NCI-H2171 treated with DMSO at 0.1 percent for 48 hours (cell line): ENCODE measurements at regions not wholly inside any gene's neighbourhood (a gene's known extent, or its start where the extent isn't known, plus 50 kb on each side); places are given as distances from the start of the nearest gene placed in this dataset.

Experiments
- DNase-seq: peaks from one replicate; lab custom pipeline; 2025; lab: John Stamatoyannopoulos, UW

DNA sequence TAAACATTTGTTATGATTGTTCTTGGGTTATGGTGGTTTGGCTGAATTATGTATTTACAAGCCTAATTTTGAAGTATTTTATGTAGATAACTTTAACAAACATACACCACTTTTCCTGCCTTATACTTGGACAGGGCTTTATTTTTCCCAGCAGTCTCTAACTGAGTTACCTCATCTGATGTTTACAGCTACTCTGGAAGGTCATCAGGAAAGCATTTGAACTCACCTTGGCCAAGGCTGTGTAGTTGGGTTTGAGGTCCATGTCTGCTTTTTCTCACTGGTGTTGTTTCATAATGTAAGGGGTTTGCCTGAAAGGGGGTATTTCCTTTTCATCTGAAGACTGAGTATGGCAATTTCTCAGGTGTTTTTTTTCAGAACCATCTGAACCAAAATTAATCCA, 193.5 kb downstream of the RWDD3 start:
- DNase-seq, result no peak

DNA sequence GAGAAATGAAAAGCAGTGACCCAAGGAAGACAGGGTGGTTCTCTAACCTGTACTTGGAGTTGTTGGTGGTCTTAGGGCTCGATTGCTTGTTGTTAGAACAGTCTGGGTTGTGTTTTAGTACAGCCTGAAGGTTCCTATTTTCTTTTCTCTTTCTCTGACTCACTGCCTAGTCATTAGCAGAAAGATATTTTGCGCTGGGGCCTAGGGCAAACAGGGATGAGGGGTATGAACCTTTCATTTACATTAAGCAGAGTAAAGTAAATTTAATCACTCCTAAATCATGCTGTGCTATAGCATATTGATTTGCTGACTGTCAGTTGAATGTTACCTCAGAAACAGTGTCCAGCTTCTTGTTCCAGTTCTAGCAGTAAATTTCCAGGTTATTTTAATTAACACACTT, 197.2 kb downstream of the RWDD3 start:
- DNase-seq, result no peak

DNA sequence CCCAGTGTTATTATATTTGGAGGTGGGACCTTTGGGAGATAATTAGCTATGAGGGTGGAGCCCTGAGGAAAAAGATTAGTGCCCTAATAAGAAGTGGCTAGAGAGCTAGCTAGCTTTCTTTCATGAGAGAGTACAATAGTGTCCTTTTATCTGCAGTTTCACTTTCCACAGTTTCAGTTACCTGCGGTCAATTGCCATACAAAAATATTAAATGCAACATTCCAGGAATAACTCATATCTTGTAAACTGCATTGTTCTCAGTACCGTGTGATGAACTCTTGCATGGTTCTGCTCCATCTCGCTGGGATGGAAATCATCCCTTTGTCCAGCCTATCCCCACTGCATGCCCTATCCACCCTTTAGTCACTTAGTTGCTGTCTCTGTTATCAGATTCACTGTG, 201.6 kb downstream of the RWDD3 start:
- no peak for DNase-seq

DNA sequence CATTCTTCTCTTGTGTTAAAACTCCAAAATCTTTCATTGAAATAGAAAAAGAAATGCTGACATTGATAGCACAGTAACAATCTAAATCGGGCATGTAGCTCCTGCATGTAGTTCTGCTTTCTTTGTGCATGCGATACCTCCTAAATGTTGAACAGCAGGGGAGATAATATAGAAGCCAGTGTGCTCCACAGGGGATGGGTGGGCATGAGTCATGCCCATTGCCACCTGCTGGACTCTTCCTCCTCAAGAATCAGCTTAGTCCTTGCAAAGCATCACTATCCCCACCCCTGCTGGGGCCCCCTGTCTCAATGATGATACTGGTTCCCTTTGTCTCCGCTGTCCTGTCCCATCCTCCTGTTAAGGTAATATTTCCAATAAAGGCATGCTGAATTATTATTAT, 203.0 kb downstream of the RWDD3 start:
- DNase-seq, result no peak

DNA sequence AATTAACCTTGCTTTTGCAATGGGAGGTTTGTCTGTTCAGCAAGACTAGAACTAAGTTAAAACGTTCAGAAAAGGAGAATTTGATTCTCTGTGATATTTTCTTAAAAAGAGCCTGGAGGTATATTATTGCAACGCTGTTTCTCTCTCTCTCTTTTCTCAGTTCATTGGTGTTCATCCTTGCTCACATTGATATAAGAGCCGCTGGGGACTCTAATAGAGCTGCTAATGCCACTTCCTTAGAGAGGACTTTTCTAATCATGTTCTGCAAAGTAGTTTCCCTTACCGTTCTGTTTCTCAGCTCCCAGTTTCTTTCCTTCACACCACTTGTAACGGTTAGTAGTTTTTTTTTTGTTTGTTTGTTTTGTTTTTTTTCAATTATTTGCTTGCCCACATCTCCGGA, 203.8 kb downstream of the RWDD3 start:
- no peak for DNase-seq

DNA sequence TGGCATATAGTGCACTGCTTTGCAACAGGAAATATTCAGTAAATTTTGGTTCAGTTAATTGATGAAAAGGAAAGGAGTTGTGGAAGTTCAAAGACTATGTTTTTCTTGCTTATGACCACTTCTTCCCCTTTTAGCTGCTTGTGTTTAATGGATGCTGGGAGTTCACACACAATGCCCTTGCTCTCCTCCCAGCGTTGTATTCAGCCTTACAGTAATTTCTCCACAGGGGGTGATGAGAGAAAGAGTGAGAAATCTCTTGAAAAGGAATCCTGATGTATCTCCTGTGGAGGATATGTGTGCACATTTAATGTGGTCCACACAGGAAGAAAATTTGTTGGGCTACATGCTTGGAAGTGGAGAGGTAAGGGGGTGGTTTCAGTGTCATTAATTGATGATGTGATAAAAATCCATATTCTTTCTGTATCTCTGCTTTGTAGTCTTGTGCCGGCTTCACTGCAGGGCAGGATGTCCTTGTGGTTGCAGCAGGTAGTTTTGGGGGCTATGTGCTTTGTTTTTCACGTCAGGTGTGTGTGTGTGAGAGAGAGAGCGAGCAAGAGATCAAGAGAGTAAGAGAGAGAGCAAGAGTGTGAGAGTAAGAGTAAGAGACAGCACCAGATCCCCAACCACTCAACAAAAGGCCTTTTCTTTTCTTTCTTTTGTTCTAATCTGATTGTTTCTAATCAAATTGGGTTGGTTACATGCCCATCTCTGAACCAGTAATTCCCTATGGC, 204.4 kb downstream of the RWDD3 start:
- DNase-seq, result no peak

DNA sequence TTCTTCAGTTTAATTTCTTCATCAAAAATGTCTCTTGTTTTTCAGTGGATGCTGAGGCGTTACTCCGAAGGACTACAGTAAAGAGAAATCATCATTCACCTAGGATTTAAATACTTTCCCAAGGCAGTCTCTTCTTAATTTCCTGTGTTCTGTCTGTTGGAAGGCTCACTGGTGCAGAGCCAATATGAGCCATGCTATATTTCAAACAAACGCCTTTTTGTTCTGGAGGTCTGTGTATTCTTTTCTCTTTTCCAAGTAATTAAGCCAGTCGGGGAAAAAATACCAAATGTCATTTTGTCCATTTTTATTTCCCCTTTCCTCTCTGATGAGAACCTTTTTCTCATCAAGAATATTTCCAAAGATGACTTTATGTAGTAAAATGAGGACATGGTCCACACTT, 206.5 kb downstream of the RWDD3 start:
- DNase-seq, result no peak

DNA sequence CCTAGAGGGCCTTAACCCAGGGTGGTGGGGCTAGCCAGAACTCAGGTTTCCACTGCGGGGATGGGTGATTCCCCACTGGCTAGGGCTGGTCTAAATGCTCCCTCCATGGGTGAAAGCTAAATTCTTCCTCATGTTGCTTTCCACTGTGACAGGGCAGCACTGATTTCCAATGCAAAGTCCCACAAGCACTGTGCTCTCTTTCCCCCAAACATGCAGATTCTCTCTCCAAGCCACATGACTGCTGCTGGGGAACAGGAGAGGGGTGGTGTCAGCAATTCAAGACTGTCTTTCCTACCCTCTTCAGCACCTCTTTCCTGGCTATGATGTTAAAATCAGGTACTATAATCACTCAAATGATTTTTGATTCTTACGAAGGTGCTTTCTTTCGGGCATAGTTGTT, 215.5 kb downstream of the RWDD3 start:
- DNase-seq, result no peak

DNA sequence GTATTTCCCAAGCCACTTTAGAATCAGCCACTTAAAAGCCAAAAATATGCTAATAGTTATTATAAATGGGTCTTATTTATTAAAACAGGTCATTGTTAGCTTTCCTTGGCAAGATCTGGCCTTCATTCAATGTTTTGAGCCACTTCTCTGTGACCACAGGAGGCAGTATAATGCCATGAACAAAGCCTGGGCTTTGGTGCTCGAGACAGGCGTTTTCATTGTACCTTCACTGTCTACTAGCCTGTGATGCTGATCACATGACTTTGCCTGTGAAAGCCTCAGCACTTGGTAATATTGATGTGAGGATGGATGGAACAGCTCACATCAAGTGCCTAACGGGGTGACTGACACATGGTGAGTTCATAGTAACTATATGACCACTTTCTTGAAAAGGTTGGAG, 217.0 kb downstream of the RWDD3 start:
- DNase-seq, result no peak

DNA sequence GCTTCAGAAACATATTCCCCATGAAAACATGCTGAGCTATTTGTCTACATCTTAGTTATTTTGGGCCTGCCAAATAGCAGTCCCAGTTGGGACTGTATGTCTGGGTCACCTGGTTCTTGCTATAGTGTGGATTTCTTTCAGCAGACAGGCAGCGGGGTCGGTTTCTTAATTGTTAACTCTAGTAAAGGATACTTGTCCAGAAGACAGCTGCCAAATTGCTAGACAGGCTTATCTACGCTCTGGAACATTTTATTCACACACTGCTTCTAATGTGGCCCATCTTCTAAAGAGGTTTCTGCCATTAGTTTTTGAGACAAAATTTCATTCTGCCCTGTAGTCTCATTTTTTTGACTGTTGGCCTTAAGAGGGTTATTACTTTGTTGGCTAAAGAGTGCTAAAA, 217.9 kb downstream of the RWDD3 start:
- no peak for DNase-seq

DNA sequence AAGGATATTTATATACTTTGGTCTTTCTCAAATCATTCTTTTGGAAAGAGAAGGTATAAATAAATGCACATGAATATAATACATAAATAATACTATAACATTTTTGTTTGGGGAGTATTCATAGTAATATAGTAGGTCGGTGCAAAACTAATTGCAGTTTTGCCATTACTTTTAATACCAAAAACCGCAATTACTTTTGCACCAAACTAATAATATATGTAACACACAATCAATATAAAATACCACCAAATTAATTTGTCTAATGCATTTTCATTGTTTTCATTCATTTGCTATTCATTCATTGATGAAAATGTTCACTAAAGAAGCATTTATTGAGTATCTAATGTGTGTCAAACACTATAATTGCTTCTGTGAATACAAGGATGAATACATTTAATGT, 219.0 kb downstream of the RWDD3 start:
- DNase-seq, result no peak

DNA sequence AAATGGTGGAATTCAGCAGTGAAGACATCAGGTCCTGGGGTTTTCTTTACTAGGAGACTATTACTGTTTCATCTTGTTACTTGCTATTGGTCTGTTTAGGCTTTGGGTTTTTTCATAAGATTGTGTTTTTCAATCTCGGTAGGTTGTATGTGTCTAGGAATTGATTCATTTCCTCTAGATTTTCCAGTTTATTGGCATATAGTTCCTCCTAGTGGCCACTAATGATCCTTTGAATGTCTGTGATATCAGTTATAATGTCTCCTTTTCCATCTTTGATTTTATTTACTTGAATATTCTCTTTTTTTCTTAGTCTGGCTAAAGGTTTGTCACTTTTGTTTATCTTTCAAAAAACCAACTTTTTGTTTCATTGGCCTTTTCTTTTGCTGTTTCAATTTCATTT, 233.0 kb downstream of the RWDD3 start:
- DNase-seq, result no peak

DNA sequence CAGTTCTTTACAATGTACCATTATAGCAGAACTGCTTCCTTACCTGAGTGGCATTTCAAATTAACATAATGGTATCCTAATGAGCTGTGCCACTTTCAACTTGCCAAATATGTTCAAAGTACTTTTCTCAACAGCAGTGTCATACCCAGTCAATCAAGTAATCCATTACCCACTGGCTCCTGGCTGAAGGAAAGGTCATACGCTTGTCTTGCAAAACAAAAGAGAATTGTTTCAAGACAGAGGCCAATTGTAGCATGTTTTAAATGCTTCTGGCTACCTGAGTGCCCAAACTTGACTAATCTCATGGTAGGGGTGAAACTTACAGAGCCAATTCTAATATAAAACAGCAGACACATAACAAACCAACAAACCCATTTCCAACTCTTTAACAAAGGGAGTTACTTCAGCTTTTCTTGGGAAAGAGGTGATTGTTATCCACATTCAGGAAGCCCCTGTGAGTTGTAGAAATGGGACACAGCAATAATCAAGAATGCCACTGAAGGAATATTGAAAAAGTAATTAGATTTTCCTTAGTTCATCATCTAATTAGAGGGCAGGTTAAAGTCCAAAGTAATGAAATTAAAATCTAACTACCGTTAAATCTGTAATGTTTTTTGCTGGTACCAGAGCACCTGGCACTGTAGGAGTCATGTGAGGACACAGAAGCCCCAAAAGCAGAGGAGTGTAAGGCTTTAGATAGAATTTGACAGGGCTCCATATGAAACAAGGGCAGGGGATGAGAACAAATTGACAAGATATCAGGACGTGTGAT, 241.9 kb downstream of the RWDD3 start:
- DNase-seq, result no peak

DNA sequence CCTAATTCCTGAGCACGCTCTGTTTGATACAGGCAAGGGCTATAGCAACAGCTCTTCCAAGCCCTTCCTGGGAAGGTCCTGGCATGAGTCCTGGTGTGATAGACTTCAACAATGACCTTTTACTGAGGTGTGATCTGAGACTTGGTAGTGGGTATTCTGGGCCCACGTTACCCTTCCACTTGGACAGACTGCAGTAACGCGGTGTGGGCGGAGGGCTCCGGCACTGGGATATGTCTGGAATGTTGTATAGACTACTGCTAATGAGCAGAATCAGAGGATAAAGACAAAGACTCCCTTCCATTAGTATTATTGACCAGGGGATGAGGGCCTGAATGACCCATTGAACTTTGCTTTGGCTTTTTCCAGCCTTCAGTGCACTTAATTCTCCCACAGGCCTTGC, 262.3 kb downstream of the RWDD3 start:
- no peak for DNase-seq

DNA sequence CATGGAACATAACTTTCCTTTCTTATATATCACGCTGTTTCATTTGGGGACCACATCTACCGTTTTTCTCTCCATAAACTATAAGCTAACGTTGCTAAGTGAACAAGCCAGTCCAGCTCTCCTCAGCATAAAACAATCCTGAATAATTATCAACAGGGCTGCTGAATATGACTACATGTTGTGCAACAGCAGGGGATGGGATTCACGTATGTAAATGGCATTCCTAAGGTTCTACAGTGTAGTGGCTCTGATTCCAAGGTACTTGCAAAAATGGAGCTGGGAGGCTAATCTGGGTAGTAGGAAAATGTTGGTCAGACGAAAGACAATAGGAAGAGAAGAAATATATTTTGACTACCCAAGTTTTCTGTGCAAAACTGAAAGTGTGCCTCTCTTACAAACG, 262.8 kb downstream of the RWDD3 start:
- no peak for DNase-seq

DNA sequence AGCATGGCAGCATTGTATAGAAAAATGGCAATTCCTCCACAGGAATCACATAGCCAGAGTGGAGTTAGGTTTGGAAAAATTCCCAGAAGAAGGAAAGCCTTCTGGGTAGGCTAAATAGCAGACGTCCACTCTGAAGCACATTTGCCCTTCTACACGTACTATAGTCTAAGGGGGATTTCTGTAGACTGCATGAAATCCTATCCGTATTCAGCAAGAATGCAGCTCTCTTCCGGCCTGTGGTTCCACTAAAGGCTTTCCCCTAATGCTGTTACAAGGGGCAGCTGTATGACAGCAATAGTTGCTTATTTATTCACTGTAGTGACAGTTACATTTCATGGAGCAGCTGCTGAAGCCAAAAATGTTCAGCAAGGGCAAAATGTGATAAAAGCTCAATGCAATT, 263.6 kb downstream of the RWDD3 start:
- no peak for DNase-seq

DNA sequence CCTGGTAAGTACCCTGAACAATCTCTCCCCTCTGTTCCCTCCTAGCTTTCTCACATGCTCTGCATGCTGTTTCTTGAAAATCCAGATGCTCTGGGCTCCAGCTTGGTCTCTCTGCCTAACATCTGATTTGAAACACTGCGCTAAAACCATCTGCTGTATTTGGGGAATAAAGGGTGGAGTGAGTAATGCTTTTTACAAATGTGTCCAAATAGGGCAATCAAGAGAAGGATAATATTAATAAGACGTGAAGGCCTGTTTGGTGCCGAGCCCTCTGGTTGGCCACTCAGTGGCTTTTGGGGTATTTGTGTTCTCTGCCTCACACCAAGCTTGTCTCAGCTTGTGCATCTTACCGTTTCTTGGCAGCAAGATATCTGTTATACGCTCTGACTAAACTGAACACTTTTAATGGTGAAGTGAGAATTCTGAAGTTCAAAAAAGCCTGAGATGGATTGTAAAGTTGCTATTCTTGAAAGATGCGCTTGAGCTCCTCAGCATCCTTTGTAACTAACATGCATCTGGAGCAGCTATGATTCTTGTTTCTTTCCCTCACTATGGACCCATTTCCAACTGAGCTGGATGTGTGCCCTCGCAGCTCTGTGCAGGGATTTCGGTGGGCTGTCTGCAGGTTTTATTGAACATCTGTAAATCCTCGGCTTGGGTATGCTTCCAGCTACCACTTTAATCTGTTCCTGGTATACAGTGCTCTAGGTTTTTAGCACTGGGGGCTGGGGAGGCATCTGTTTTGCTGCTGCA, 269.4 kb downstream of the RWDD3 start:
- DNase-seq, result peak; percentile 51

DNA sequence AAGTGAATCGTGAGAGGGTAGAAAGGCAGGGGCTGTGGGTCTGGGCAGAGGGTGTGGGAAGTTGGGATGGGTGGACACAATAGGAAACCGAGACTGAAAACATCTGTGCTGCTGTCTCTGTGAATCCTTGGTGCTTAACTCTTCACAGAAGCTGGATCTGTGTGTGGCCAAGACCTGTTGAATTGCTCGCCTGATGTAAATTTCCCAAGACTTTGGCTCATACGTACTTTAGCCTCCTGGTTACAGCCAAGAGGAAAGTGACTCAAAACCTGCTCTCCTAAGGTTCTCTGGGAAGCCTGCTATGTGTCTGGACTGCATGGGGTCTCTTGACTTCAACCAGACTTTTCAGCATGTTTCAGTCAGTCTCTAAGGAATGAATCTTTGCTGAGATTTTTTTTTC, 270.3 kb downstream of the RWDD3 start:
- DNase-seq, result no peak

DNA sequence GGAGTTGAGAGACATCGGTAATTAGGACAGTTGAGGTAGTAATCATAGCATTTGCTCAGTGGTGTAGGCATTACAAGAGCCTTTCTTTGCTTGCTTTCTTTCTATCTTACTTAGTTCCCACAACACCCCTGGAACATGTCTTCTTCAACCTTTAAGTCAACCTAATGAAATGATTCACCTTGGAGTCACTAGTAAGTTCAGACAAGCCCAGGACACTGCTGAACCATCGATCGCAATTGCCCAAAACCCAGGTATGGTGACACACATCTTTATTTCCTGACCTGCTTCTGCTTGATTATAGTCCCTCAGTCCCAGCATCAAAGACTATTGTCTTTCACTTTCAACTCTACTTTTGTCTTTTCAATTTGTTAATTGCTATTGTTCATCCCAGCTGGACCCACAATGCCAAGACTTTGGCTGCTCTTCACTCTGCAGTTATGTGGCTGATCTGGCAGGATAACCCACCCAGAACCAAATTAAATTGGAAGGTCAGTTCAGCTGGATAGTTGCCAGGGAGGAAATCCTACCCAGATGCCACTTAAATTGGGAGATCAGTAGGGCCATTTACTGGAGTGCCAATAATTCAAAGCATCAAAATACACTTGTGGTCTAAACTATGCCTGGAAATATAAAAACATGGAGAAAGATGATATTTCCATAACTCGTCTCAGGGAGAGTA, 272.9 kb downstream of the RWDD3 start:
- no peak for DNase-seq

DNA sequence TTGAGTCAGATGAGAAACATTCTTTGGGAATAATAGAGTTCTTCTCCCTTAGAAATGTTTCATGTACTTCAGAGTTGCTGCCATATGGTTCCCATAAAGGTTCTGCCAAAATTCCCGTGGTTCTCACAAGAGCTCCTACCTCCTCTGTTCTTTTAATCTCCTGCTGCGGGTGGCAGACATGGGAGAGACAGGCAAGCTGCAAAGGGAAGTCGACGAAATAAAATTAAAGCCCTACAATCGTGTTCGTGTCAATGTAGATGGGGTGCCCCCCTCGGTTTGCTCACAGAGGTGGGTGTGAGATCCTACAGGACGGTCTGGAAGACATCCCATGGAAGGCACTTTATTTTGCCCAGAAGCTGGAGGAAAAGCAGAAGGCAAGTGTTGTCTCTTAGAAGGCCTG, 276.0 kb downstream of the RWDD3 start:
- peak; percentile 21 for DNase-seq

DNA sequence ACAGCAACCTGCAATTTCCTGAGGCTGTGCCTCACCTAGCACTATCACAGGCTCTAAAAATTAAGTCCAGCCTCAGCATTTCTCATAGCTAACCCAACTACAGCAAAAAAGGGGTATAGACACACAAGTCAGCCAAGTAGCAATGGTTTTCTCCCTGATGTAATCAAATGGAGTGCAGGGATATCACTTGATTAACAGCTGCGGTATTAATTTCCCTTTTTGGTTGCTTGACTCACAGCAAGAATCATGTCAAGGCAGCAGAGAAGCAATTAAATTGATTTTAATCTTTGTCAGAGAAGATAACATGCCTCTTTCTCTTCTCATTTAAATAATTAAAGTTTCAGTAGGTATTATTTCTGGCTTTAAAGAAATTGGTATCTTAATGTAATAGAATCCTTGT, 278.9 kb downstream of the RWDD3 start:
- DNase-seq, result no peak

DNA sequence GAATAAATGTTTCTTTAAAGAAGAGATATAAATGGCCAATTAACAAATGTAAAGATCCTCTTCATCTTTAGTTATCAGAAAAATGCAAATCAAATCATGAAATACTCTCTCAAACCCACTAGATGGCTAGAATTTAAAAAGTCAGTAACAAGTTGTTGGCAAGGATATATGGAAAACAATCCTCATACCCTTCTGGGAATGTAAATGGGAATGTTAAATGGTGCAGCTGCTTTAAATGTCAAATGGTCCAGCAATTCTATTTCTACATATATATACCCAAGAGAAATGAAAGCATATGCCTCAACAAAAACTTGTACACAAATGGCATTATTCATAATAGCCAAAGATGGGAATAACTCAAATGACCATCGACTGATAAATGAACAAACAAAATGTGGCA, 283.5 kb downstream of the RWDD3 start:
- DNase-seq, result no peak

DNA sequence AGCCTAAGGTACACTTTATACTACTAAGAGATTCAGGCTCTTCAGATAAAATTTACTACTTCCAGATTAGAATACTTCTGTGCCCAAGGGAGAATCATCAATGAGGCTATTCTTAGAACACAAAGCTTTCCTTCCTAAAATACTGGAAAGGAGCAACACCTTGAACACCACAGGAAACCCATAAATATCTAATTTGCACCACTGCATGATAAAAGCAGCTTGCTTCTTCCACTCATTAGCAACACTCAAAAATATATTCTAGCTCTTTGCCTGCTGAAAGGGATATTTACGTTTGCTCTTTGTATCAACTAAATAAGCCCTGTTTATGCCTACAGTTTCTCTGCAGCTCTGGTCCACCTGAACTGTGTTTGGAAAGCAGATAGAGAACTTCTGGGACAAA, 284.3 kb downstream of the RWDD3 start:
- no peak for DNase-seq
